K562 (cell line): ENCODE measurements at regions not wholly inside any gene's neighbourhood (a gene's known extent, or its start where the extent isn't known, plus 50 kb on each side); places are given as distances from the start of the nearest gene placed in this dataset.

Source experiments
- ATAC-seq: fragments of 200-7000 bp; cut with Tn5 transposase; 3 replicates; pipeline ENCODE4 v1.9.1; 2020; ENCODE audit warnings: moderate library complexity
- BruUV-seq: library from RNA; stranded (reverse); fragments of 400-500 nt; replicated peaks from 2 replicates; lab custom pipeline; 2021; lab: Mats Ljungman, UMichigan
- CTCF ChIA-PET: fragments of 300-600 bp; formaldehyde crosslinking; extraction: SDS; loops from one replicate; lab custom pipeline; 2021; ENCODE audit warnings: low intra/inter-chr PET ratio; lab: Yijun Ruan, JAX
- POLR2A ChIA-PET: fragments of 300-600, 350-650 bp; sonication (Branson Sonifier 250); formaldehyde crosslinking; extraction: SDS; loops from one replicate; lab custom pipeline; 2021; ENCODE audit warnings: antibody characterized with exemption, inconsistent platforms; lab: Yijun Ruan, JAX
- DNase-seq, 4 experiments: peaks; one replicate each; pipeline versions ENCODE4 v3.0.0 to v3.0.0-alpha.2; 2011 to 2018; ENCODE audit warnings: low spot score in 3 of 4, mixed read lengths in 3 of 4; ENCODE audit errors: extremely low read depth in 1 of 4
- FAIRE-seq: peaks from 2 replicates; lab custom pipeline; 2011; peaks lifted over from hg19 to GRCh38; lab: Jason Lieb, UNC
- H2AFZ ChIP-seq: 2 replicates; pipeline ENCODE4 v1.6.0; 2011; ENCODE audit warnings: low read depth, low read length, control low read depth, inconsistent platforms
- H3K27ac ChIP-seq: fragments of 200-600 bp; 3 replicates; pipeline ENCODE4 v1.8.0; 2011; ENCODE audit warnings: low read depth, mild to moderate bottlenecking, control low read depth, inconsistent platforms, low read length, moderate library complexity, mixed read lengths; ENCODE audit errors: extremely low read depth
- H3K27me3 ChIP-seq, 2 experiments: fragments of 300-600 bp in 1 of 2; 2 replicates in 1 of 2; 3 replicates in 1 of 2; pipeline versions ENCODE4 v1.6.0 to v1.8.0; 2011; ENCODE audit warnings: inconsistent platforms in 2 of 2, low read length in 2 of 2, mild to moderate bottlenecking in 1 of 2, mixed read lengths in 1 of 2, moderate library complexity in 1 of 2; ENCODE audit not compliant: control insufficient read depth in 2 of 2, insufficient read depth in 2 of 2
- H3K36me3 ChIP-seq: fragments of 300-600 bp; 3 replicates; pipeline ENCODE4 v1.8.0; 2011; ENCODE audit warnings: mild to moderate bottlenecking, low read length, inconsistent platforms; ENCODE audit not compliant: control insufficient read depth, insufficient read depth
- H3K4me1 ChIP-seq, 2 experiments: fragments of 200-600 bp in 1 of 2; replicated peaks in 1 of 2; 2 replicates in 1 of 2; 3 replicates in 1 of 2; pipeline versions ENCODE4 v1.5.1 to v1.8.0; 2011; ENCODE audit warnings: inconsistent platforms in 2 of 2, low read length in 2 of 2, mild to moderate bottlenecking in 1 of 2, mixed read lengths in 1 of 2, moderate library complexity in 1 of 2; ENCODE audit not compliant: control insufficient read depth in 2 of 2, insufficient read depth in 2 of 2
- H3K4me2 ChIP-seq: 2 replicates; pipeline ENCODE4 v1.6.1; 2011; ENCODE audit warnings: low read length, control low read depth, inconsistent platforms, mixed read lengths; ENCODE audit not compliant: insufficient read depth
- H3K4me3 ChIP-seq: fragments of 200-600 bp; sonication (generic), shearing (Covaris generic); 2 replicates; pipeline ENCODE4 v1.5.1; 2016; ENCODE audit warnings: control low read depth, inconsistent platforms
- H3K79me2 ChIP-seq: fragments of 200-600 bp; 3 replicates; pipeline ENCODE4 v1.8.0; 2011; ENCODE audit warnings: low read length, inconsistent platforms; ENCODE audit not compliant: control insufficient read depth, insufficient read depth
- H3K9ac ChIP-seq, 2 experiments: 2 replicates each; pipeline versions ENCODE4 v1.6.0 to v1.6.1; 2011; ENCODE audit warnings: low read depth in 2 of 2, low read length in 2 of 2, control low read depth in 1 of 2, inconsistent platforms in 1 of 2, mild to moderate bottlenecking in 1 of 2, mixed read lengths in 1 of 2; ENCODE audit not compliant: insufficient read depth in 1 of 2
- H3K9me1 ChIP-seq: one replicate; pipeline ENCODE4 v1.6.0; 2011; ENCODE audit warnings: inconsistent platforms, mild to moderate bottlenecking, low read length, moderate library complexity; ENCODE audit not compliant: control insufficient read depth, insufficient read depth
- H3K9me3 ChIP-seq: replicated peaks from 2 replicates; pipeline ENCODE4 v1.5.1; 2011; ENCODE audit warnings: low read depth, low read length, inconsistent platforms; ENCODE audit not compliant: control insufficient read depth, insufficient read depth
- H4K20me1 ChIP-seq: replicated peaks from 2 replicates; pipeline ENCODE4 v1.6.1; 2011; ENCODE audit warnings: low read length, inconsistent platforms, mixed read lengths; ENCODE audit not compliant: control insufficient read depth, insufficient read depth
- DIDO1 ChIP-seq: fragments of 450-650 bp; IDR thresholded peaks from 2 replicates; pipeline ENCODE4 v1.6.1; 2016; ENCODE audit warnings: low read depth, missing biosample characterization, missing genetic modification characterization
- DLX4 ChIP-seq: fragments of 250-450 bp; sonication (Bioruptor Pico); IDR thresholded peaks from 2 replicates; pipeline ENCODE4 v1.6.1; 2021; ENCODE audit warnings: mild to moderate bottlenecking
- E2F5 ChIP-seq: sonication (generic); formaldehyde crosslinking; IDR thresholded peaks from 2 replicates; pipeline ENCODE4 v1.8.0; 2022; ENCODE audit warnings: mild to moderate bottlenecking, missing genetic modification reagents
- FIP1L1 ChIP-seq: fragments of 200-400 bp; formaldehyde crosslinking; IDR thresholded peaks from 2 replicates; pipeline ENCODE4 v1.6.1; 2018; ENCODE audit warnings: mild to moderate bottlenecking, low read depth, low read length; ENCODE audit not compliant: poor library complexity, severe bottlenecking
- HDAC3 ChIP-seq: fragments of 450-650 bp; IDR thresholded peaks from 2 replicates; pipeline ENCODE4 v1.6.1; 2018; ENCODE audit warnings: borderline replicate concordance, mild to moderate bottlenecking, moderate library complexity; ENCODE audit not compliant: partially characterized antibody
- MEF2A ChIP-seq: IDR thresholded peaks from 2 replicates; pipeline ENCODE4 v1.6.1; 2011; ENCODE audit warnings: low read depth, mild to moderate bottlenecking, low read length, moderate library complexity; ENCODE audit not compliant: control insufficient read depth
- PHF8 ChIP-seq: fragments of 200-600 bp; sonication (generic); IDR thresholded peaks from 2 replicates; pipeline ENCODE4 v1.6.1; 2012; ENCODE audit warnings: mixed run types, mild to moderate bottlenecking, inconsistent platforms, low read length, moderate library complexity, borderline replicate concordance
- POLR2G ChIP-seq: fragments of 200-400 bp; formaldehyde crosslinking; IDR thresholded peaks from 2 replicates; pipeline ENCODE4 v1.6.1; 2017; ENCODE audit warnings: low read depth, mild to moderate bottlenecking, antibody characterized with exemption, low read length, moderate library complexity
- SAFB ChIP-seq: fragments of 200-400 bp; formaldehyde crosslinking; IDR thresholded peaks from 2 replicates; pipeline ENCODE4 v1.6.1; 2017; ENCODE audit warnings: low read depth, low read length, borderline replicate concordance
- SFPQ ChIP-seq: fragments of 200-400 bp; formaldehyde crosslinking; IDR thresholded peaks from 2 replicates; pipeline ENCODE4 v1.6.1; 2017; ENCODE audit warnings: mild to moderate bottlenecking, low read depth, low read length, moderate library complexity
- STAT5A ChIP-seq: IDR thresholded peaks from 2 replicates; pipeline ENCODE4 v1.6.1; 2012; ENCODE audit warnings: low read length, inconsistent platforms, borderline replicate concordance
- ZNF133 ChIP-seq: fragments of 250-450 bp; sonication (Bioruptor Pico); IDR thresholded peaks from 2 replicates; pipeline ENCODE4 v1.4.0; 2020; ENCODE audit warnings: mild to moderate bottlenecking
- ZNF740 ChIP-seq, 3 experiments: fragments of 200-800 bp in 1 of 3; sonication (Bioruptor generic) in 1 of 3; sonication (generic) in 1 of 3; formaldehyde crosslinking in 1 of 3; IDR thresholded peaks; 2 replicates each; pipeline versions ENCODE4 v1.6.1 to v1.8.0; 2016 to 2022; ENCODE audit warnings: mild to moderate bottlenecking in 2 of 3, missing compliant biosample characterization in 2 of 3, missing genetic modification characterization in 2 of 3, missing genetic modification reagents in 1 of 3
- WGBS: fragments of 100-300 bp; shearing (Covaris generic); methylation state at CpG from one replicate; pipeline ENCODE4 v1.1.6; 2016; ENCODE audit warnings: low coverage, mixed read lengths; ENCODE audit not compliant: insufficient coverage; ENCODE audit errors: missing lambda C conversion rate; 5-methylcytosine and 5-hydroxymethylcytosine counted together
- in situ Hi-C: fragments of 300-500 bp; cut with MboI; formaldehyde crosslinking; loops from 4 replicates; pipeline ENCODE4 v1.15.0; 2018; ENCODE audit warnings: inconsistent platforms, mixed read lengths
- intact Hi-C: fragments of 100-400 bp; cut with micrococcal nuclease; formaldehyde crosslinking; loops from 2 replicates; pipeline ENCODE4 v1.14.2; 2022
- TF ChIP-seq, protein P1 (sequence below): fragments of 250-450 bp; sonication (Bioruptor Pico); IDR thresholded peaks from 2 replicates; pipeline ENCODE4 v1.8.0; 2022; ENCODE audit warnings: moderate library complexity, mild to moderate bottlenecking, inconsistent platforms

GRCh38 chr6:132967871-132968270 is 153.5 kb downstream of the RPS12 start:
- POLR2A ChIA-PET, result no interaction called here
- Histone ChIP-seq H3K4me1 (peaks cover 0 to 17% of the 10 kb centered on the region in 2 experiments; a peak in 3 of 5 replicates), H2AFZ (no peak overlapping the region), H3K27ac (no peak overlapping the region), H3K36me3 (no peaks in the 10 kb centered on the region), H3K9ac (no peak overlapping the region), H3K27me3 (no peaks in the 10 kb centered on the region), H4K20me1 (no peaks in the 10 kb centered on the region), H3K4me2 (no peak overlapping the region), H3K4me3 (no peak overlapping the region), H3K79me2 (no peaks in the 10 kb centered on the region), H3K9me1 (no peaks in the 10 kb centered on the region), H3K9me3 (no peaks in the 10 kb centered on the region)
- TF ChIP-seq HDAC3 (no peak), SAFB (no peak), PHF8 (no peak), DIDO1 (no peak), STAT5A (no peak), POLR2G (no peak), SFPQ (no peak), MEF2A (no peak), DLX4 (no peak), ZNF740 (CRISPR knock-in tag; IDR thresholded peaks at IDR 0.05) (no peak), ZNF740 (tag; IDR thresholded peaks at IDR 0.05) (no peak), FIP1L1 (no peak), ZNF133 (CRISPR knock-in tag) (no peak), E2F5 (CRISPR knock-in tag) (no peak)
- TF ChIP-seq, protein P1, sequence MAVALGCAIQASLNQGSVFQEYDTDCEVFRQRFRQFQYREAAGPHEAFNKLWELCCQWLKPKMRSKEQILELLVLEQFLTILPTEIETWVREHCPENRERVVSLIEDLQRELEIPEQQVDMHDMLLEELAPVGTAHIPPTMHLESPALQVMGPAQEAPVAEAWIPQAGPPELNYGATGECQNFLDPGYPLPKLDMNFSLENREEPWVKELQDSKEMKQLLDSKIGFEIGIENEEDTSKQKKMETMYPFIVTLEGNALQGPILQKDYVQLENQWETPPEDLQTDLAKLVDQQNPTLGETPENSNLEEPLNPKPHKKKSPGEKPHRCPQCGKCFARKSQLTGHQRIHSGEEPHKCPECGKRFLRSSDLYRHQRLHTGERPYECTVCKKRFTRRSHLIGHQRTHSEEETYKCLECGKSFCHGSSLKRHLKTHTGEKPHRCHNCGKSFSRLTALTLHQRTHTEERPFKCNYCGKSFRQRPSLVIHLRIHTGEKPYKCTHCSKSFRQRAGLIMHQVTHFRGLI, result no peak
- DNase-seq (no peak), ATAC-seq (no peak), FAIRE-seq (no peak)
- WGBS, result 0% methylated on average over 2 of the region's 2 CpGs
- no TSS peak for BruUV-seq
- intact Hi-C loops (loop anchor here (10.0 kb wide), 2 partner anchors 303 to 1127 kb away; no protein-coding TSS in a partner anchor), in situ Hi-C loops (loop anchor here (25.0 kb wide), 1 partner anchor 944 kb away; no protein-coding TSS in a partner anchor)
- CTCF ChIA-PET, result no interaction called here
